ELF-1 (cell line): ENCODE measurements at regions not wholly inside any gene's neighbourhood (a gene's known extent, or its start where the extent isn't known, plus 50 kb on each side); places are given as distances from the start of the nearest gene placed in this dataset.
"Not testable (repeated sequence)": the region's sequence is repeated elsewhere in the genome, so short reads cannot be mapped to it uniquely, and the experiment has no call there.

Source experiments
- DNase-seq: peaks from one replicate; pipeline ENCODE4 v3.0.0-alpha.2; 2016; ENCODE audit warnings: low read depth, low spot score

- no peak for DNase-seq
Measured at GRCh38 chr1:163571950-163572349, 250.2 kb downstream of the NUF2 start.

- no peak for DNase-seq
Measured at GRCh38 chr1:163574119-163574518, 252.4 kb downstream of the NUF2 start.

- no peak for DNase-seq
Measured at GRCh38 chr1:163580926-163581325, 259.2 kb downstream of the NUF2 start.

- DNase-seq, result no peak
Measured at GRCh38 chr1:163583661-163584181, 262.0 kb downstream of the NUF2 start.

- DNase-seq, result no peak
Measured at GRCh38 chr1:163585796-163586195, 264.0 kb downstream of the NUF2 start.

- DNase-seq, result no peak
Measured at GRCh38 chr1:163588796-163589195, 267.0 kb downstream of the NUF2 start.

- no peak for DNase-seq
Measured at GRCh38 chr1:163589735-163590134, 268.0 kb downstream of the NUF2 start.

- DNase-seq, result not testable (repeated sequence)
Measured at GRCh38 chr1:163591131-163591530, 269.4 kb downstream of the NUF2 start.

- not testable (repeated sequence) for DNase-seq
Measured at GRCh38 chr1:163592623-163593022, 270.9 kb downstream of the NUF2 start.

GRCh38 chr1:163596106-163596505 lies 274.4 kb downstream of the NUF2 start:
- peak; percentile 6 for DNase-seq

GRCh38 chr1:163596541-163597258 lies 274.9 kb downstream of the NUF2 start:
- peak; percentile 36 for DNase-seq

- DNase-seq, result no peak
Measured at GRCh38 chr1:163604321-163604720, 282.6 kb downstream of the NUF2 start.

- DNase-seq, result no peak
Measured at GRCh38 chr1:163604896-163605295, 283.1 kb downstream of the NUF2 start.

- DNase-seq, result no peak
Measured at GRCh38 chr1:163608979-163609378, 287.2 kb downstream of the NUF2 start.

GRCh38 chr1:163609858-163610257 lies 288.1 kb downstream of the NUF2 start:
- no peak for DNase-seq

GRCh38 chr1:163610486-163610885 lies 288.7 kb downstream of the NUF2 start:
- DNase-seq, result no peak

GRCh38 chr1:163614361-163614760 lies 292.6 kb downstream of the NUF2 start:
- no peak for DNase-seq

GRCh38 chr1:163628034-163628773 lies 306.4 kb downstream of the NUF2 start:
- no peak for DNase-seq

- DNase-seq, result no peak
Measured at GRCh38 chr1:163632269-163632668, 310.5 kb downstream of the NUF2 start.

GRCh38 chr1:163633366-163633765 lies 311.6 kb downstream of the NUF2 start:
- no peak for DNase-seq

- not testable (repeated sequence) for DNase-seq
Measured at GRCh38 chr1:163645676-163646075, 323.9 kb downstream of the NUF2 start.

- DNase-seq, result no peak
Measured at GRCh38 chr1:163650624-163651023, 328.9 kb downstream of the NUF2 start.

GRCh38 chr1:163652441-163652840 lies 330.7 kb downstream of the NUF2 start:
- no peak for DNase-seq
